Tibial nerve (tissue), 4 donors: ENCODE measurements at regions not wholly inside any gene's neighbourhood (a gene's known extent, or its start where the extent isn't known, plus 50 kb on each side); places are given as distances from the start of the nearest gene placed in this dataset. TPM values are rescaled to one million over a fixed set of nuclear protein-coding genes. Genes with fewer than 3 reads are reported as not detected.

Experiments used
- DNase-seq, 2 donors: peaks; one replicate each; pipeline ENCODE4 v3.0.0-alpha.2; 2019; ENCODE audit warnings: low spot score in 2 of 2
- H3K27ac ChIP-seq, 4 donors: fragments of 200-600 bp; sonication (generic) in 3 of 4; one replicate each; pipeline ENCODE4 v1.5.1; 2017 to 2019; ENCODE audit warnings: mild to moderate bottlenecking in 1 of 4
- H3K27me3 ChIP-seq, 2 donors: fragments of 200-600 bp; sonication (generic) in 1 of 2; one replicate each; pipeline versions ENCODE4 v1.5.1 to v1.6.0; 2017 to 2019
- H3K36me3 ChIP-seq, 3 donors: fragments of 200-600 bp; sonication (generic); one replicate each; pipeline ENCODE4 v1.5.1; 2018 to 2019
- H3K4me1 ChIP-seq, 4 donors: fragments of 200-600 bp; sonication (generic) in 3 of 4; one replicate each; pipeline ENCODE4 v1.5.1; 2017 to 2019
- H3K4me3 ChIP-seq, 4 donors: fragments of 200-600 bp; sonication (generic) in 3 of 4; one replicate each; pipeline ENCODE4 v1.5.1; 2017 to 2019; ENCODE audit warnings: mild to moderate bottlenecking in 1 of 4, moderate library complexity in 1 of 4
- H3K9me3 ChIP-seq, 4 donors: fragments of 200-600 bp; sonication (generic) in 3 of 4; one replicate each; pipeline ENCODE4 v1.5.1; 2017 to 2019
- CTCF ChIP-seq, 5 experiments: fragments of 200-600 bp in 3 of 5; fragments of 450-650 bp in 2 of 5; sonication (generic) in 3 of 5; IDR thresholded peaks; one replicate each; pipeline ENCODE4 v1.5.1; 2016 to 2019; ENCODE audit warnings: antibody characterized with exemption in 5 of 5, mild to moderate bottlenecking in 3 of 5, moderate library complexity in 2 of 5
- EP300 ChIP-seq, 2 donors: sonication (generic); formaldehyde crosslinking; IDR thresholded peaks; one replicate each; pipeline ENCODE4 v1.6.1; 2017; ENCODE audit warnings: antibody characterized with exemption in 2 of 2, mild to moderate bottlenecking in 1 of 2
- POLR2A ChIP-seq, 2 donors: fragments of 450-650 bp; IDR thresholded peaks; one replicate each; pipeline ENCODE4 v1.6.1; 2017; ENCODE audit warnings: antibody characterized with exemption in 2 of 2, mild to moderate bottlenecking in 2 of 2, moderate library complexity in 2 of 2
- WGBS, 2 donors: methylation state at CpG; one replicate each; pipeline ENCODE4 v1.1.5; 2018; 5-methylcytosine and 5-hydroxymethylcytosine counted together
- small RNA-seq: library from RNA; depleted of rRNA; stranded (forward); fragments of <200 nt; gene quantifications from one replicate; pipeline ENCODE3, GENCODE V24; 2016

- H3K36me3 ChIP-seq: no peaks in the 10 kb centered on the region
- no peaks in the 10 kb centered on the region for H3K9me3 ChIP-seq
- H3K4me1 ChIP-seq: no peaks in the 10 kb centered on the region
- H3K4me3 ChIP-seq: no peak overlapping the region
- no peaks in the 10 kb centered on the region for H3K27me3 ChIP-seq
- WGBS, 2 donors: 81 to 83% methylated on average over 9 of the region's 9 CpGs
- TF ChIP-seq EP300 (IDR thresholded peaks at IDR 0.05) (no peak), POLR2A (IDR thresholded peaks at IDR 0.05) (no peak), CTCF (IDR thresholded peaks at IDR 0.05) (no peak)
- no peak overlapping the region for H3K27ac ChIP-seq
- DNase-seq: no peak
Measured at GRCh38 chr9:90559075-90560073, 83.2 kb downstream of the DIRAS2 start.

Small RNA genes lying in the stretch of these regions (small RNA-seq; reads per million reads assigned to genes)
- not detected for gene AL161629.2
- gene MIR4290: not detected
